ENCODE measurements at regions not wholly inside any gene's neighbourhood (a gene's known extent, or its start where the extent isn't known, plus 50 kb on each side); places are given as distances from the start of the nearest gene placed in this dataset.

DNA sequence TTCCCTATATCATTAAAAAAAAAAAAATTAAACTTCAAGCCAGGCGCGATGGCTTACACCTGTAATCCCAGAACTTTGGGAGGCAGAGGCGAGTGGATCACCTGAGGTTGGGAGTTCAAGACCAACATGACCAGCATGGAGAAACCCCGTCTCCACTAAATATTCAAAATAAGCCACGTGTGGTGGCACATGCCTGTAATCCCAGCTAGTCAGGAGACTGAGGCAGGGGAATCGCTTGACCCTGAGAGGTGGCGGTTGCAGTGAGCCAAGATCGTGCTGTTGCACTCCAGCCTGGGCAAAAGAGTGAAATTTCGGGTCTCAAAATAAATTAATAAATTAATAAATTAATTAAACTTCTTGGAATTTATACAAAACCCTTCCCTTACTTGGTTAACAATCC is 358.6 kb upstream of the CDH9 start:
- TF ChIP-seq CTCF (conservative IDR thresholded peaks at IDR 0.05; ENCODE audit: low read length) (no peak), EZH2phosphoT487 (IDR thresholded peaks at IDR 0.05; ENCODE audit: borderline replicate concordance, low read depth, low read length) (no peak)

All from OCI-LY7 (cell line).